HG02981 (cell line): ENCODE measurements at regions not wholly inside any gene's neighbourhood (a gene's known extent, or its start where the extent isn't known, plus 50 kb on each side); places are given as distances from the start of the nearest gene placed in this dataset.
"Not testable (repeated sequence)": the region's sequence is repeated elsewhere in the genome, so short reads cannot be mapped to it uniquely, and the experiment has no call there.

ENCODE experiments used
- ATAC-seq: cut with Tn5 transposase; IDR thresholded peaks from one replicate; pipeline ENCODE4 v1.9.1; 2021; ENCODE audit warnings: mild to moderate bottlenecking, moderate library complexity; ENCODE audit not compliant: unreplicated experiment

GRCh38 chr9:6160579-6160978, 55.0 kb upstream of the IL33 start:
- no peak for ATAC-seq

DNA sequence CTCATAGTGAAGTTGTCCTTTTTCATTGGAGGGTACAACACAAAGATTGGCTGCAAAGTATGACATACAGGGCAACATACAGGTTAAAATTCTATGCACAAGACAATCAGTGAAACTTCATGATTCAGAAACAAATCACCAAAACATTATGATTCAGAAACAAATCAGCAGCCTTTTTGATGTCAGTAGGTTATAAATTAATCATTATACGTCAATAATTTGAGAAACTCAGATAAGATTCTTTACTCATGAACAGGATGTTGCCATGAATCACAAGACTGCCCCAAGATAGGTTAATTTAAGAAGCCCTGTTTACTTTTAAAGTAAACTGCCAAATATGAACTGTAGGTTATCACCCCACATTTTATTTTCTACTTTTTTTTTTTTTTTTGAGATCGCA, 62.2 kb upstream of the IL33 start:
- ATAC-seq = no peak

- no peak for ATAC-seq
Observed at GRCh38 chr9:6152788-6153187, 62.8 kb upstream of the IL33 start.

DNA sequence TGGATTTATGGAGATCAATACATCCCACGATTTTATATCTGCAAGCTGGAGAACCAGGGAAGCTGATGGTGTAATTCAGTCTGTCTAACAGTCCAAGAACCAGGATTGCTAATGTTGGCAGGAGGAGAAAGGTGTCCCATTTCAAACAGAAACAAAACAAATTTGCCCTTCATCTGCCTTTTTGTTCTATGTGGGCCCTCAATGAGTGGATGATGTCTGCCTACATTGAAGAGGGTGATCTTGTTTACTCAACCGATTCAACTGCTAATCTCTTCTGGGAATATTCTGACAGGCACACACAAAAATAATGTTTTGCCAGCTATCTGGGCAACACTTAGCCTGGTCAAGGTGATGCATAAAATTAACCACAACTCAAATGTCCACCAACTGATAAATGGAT, 65.1 kb upstream of the IL33 start:
- ATAC-seq = no peak

GRCh38 chr9:6149315-6149714, 66.3 kb upstream of the IL33 start:
- no peak for ATAC-seq

DNA sequence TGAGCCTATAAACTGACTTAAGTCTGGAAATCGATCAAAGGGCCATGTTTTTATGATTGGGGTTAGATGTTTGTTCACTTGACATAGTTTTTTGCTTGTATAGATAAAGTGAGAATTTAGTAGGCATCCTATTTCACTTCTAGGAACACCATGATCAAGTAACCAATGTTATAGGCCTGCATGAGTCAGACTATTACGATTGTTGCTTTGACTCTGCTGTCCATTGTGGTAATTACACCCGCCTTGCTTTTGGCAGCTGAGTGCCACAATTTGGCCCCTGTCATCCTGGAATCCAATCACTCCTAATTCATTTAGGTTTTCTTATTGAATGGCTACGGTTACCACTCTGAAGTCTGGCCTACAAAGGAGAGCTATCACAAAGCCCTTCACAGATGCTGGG, 67.8 kb upstream of the IL33 start:
- no peak for ATAC-seq

- no peak for ATAC-seq
Observed at GRCh38 chr9:6144947-6145346, 70.7 kb upstream of the IL33 start.

DNA sequence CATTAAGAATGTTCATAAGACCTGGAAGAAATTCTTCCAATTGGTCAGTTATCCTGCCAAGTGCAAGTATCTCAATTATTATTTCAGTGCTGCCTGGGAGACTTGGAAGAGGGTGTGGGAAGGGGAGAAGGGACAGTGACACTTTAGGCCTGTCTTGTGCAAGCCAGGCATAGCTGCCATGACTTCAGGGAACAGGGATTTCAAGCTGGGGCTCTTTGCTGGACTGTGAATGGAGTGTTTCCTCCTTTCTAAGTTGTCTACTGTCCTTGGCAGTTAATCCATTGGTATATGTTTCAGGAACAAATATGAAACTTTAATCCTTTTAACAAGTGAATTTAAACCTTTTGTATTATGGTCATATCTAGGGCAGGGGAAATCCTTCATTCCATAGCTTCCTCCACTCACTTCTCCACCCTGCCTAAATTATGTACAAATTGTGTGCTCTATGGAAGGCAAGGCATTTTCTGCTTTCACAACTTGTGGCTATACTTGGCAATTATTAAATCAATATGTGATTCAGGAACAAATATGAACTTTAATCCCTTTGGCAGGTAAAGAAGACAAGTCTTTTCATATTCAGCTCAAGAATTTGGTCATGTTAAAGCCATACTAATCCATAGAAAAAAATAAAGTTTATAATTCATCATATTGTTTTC, 72.7 kb upstream of the IL33 start:
- ATAC-seq = no peak

- ATAC-seq = not testable (repeated sequence)
Observed at GRCh38 chr9:6135780-6136179, 79.8 kb upstream of the IL33 start.

DNA sequence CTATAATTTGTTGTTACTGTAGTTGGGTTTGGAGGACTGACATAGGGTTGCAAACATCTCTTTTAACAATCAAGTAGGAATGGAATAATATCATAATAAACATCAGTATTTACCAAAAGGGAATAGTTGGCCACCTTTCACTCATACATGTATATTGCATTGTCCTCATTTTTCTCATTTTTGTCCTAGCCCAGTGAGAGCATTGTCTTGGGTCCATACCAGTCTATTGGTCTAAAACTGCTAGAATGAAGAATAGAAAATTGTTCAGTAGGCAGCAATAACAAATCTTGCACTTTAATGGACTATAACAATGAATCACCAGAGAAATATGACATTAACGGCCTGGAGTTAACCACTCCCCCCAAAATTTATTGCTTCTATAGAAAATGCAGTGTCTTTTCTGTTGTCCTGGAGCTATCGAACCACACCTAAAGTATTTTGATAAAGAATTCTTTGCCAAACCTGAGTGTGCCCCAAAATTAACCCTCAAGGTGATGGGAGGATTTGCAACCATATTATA, 80.9 kb upstream of the IL33 start:
- ATAC-seq = no peak

GRCh38 chr9:6133346-6134063, 82.1 kb upstream of the IL33 start:
- peak; percentile 89 for ATAC-seq

DNA sequence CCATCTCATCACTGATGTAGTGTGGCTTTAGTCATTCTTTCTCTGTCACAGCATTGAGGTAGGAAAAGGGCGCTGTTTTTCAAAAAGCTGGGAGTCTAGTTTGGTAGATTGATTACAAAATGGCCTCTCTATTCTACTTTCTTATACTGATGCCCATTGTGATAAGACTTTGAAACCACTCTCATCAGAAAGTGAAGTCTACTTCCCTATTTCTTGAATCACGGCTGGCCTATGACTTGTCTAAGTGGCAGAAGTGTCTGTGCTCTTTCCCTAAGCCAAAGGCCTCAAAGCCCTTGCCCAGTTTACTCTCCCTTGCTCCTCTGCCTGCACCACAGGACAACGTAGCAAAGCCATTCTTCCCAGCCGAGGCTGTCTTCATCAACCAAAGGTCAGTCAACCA, 83.0 kb upstream of the IL33 start:
- peak; percentile 46 for ATAC-seq

DNA sequence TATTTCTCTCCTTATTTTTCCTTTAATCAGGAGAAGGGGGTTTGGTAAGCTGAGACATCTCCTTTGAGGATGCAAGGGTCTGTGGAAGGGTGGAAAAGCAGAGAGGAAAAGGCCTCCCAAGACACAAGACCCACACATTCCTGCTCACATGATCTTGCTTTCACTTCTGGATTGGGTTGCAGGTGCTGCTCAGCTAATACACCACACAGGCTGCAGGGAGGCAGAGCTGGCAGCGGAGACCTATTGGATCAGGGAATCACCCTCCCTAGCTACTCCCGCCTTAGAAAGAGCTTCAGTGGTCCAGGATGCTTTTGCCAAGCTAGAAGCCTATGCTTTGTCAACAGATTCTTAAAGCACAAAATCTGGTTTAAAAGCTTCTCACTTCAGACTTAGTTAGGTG, 87.6 kb upstream of the IL33 start:
- no peak for ATAC-seq

- no peak for ATAC-seq
Observed at GRCh38 chr9:6126377-6126776, 89.2 kb upstream of the IL33 start.

GRCh38 chr9:6123416-6123815, 92.2 kb upstream of the IL33 start:
- ATAC-seq = no peak

- no peak for ATAC-seq
Observed at GRCh38 chr9:6121707-6122106, 93.9 kb upstream of the IL33 start.

DNA sequence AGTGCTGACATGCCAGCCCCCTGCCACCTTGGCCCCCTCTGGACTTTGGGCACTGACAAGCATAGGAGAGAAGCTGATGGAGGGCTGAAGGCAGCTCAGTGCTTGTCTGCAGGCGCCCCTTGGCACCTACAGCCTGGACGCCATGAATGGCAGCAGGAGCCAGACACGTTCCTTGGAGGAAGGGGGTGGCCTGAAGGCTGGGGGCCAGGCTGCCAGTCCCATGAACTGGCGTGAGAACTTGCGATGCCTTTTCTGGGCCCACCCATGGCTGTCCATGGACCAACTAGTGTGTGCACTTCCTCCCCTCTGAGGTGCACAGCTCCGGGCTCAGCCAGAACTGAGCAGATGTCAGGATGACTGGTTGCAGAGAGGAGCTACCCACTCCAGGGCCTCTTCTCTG, 99.0 kb upstream of the RANBP6 start:
- ATAC-seq = no peak

GRCh38 chr9:6113819-6114218, 98.4 kb upstream of the RANBP6 start:
- ATAC-seq = no peak

GRCh38 chr9:6113312-6113711, 97.9 kb upstream of the RANBP6 start:
- no peak for ATAC-seq

- no peak for ATAC-seq
Observed at GRCh38 chr9:6109986-6110385, 94.6 kb upstream of the RANBP6 start.

DNA sequence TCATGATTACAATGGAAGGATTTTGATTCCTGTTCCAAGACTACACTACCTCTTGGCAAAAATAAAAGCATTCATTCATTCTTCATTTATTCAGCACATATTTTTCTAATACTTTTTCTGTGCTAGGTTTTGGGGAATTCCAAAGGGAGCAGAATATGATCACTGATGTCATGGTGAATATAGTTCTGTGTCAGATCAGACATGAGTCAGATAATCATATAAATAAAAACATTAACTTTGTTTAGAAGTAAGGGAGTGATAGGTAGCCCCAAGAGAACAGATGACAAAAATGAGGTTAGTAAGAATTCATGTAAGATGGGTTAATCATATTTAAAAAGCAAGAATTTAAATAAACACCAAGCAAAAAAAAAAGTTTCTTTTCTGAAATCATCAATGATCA, 94.1 kb upstream of the RANBP6 start:
- no peak for ATAC-seq

DNA sequence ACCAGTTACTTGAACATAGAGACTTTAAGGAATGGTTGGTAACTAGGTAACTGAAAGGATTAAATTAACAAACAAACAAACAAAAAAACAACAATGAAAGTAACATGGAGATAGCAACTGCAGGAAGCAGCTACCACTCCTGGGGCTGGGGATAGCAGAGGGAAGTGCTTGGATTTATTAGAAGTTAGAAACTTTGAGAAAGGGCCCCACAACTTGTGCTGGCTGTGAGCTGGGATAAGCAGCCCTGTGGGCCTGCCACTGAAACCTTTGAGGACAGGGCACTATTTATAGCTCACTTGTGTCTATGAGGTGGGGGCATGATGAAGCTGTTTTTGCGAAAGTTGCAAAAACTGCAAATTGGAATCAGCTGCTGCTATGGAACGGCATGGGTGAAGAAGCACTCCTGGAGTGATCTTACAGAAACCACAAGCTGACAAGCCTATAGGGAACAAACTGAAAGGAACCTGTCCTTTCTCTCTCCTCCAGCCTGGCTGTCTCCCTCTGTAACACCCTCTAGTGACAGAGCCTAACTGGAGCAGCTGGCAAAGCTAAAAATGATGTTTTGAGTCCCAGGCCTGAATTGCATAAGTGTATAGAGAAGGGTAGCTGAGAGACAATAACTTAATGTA, 91.4 kb upstream of the RANBP6 start:
- ATAC-seq = peak; percentile 85
